Endothelial cell of umbilical vein (primary cell): ENCODE measurements at regions not wholly inside any gene's neighbourhood (a gene's known extent, or its start where the extent isn't known, plus 50 kb on each side); places are given as distances from the start of the nearest gene placed in this dataset.

Experiments
- BruUV-seq: library from RNA; stranded (reverse); fragments of 400-500 nt; replicated peaks from 2 replicates; lab custom pipeline; 2021; lab: Mats Ljungman, UMichigan
- CTCF ChIA-PET: fragments of 300-600, 350-600 bp; sonication (Branson Sonifier 250); formaldehyde crosslinking; loops from one replicate; lab custom pipeline; 2021; ENCODE audit warnings: antibody characterized with exemption, inconsistent platforms; lab: Charles Lee
- POLR2A ChIA-PET: fragments of 300-600, 350-600 bp; sonication (Branson Sonifier 250); formaldehyde crosslinking; loops from one replicate; lab custom pipeline; 2021; ENCODE audit warnings: antibody characterized with exemption, inconsistent platforms; lab: Charles Lee
- DNase-seq: peaks from one replicate; pipeline ENCODE4 v3.0.0-alpha.2; 2011; ENCODE audit warnings: low read depth, low spot score
- FAIRE-seq: peaks from 2 replicates; lab custom pipeline; 2011; peaks lifted over from hg19 to GRCh38; lab: Jason Lieb, UNC
- H2AFZ ChIP-seq: 2 replicates; pipeline ENCODE4 v1.6.0; 2012; ENCODE audit warnings: low read depth, low read length, control low read depth, inconsistent platforms
- H3K27ac ChIP-seq: 2 replicates; pipeline ENCODE4 v1.5.1; 2011; ENCODE audit warnings: low read depth, mild to moderate bottlenecking, control low read depth, low read length, moderate library complexity; ENCODE audit not compliant: insufficient read depth
- H3K27me3 ChIP-seq, 2 experiments: 2 replicates each; pipeline versions ENCODE4 v1.6.0 to v1.6.1; 2011; ENCODE audit warnings: low read length in 2 of 2, mixed read lengths in 1 of 2; ENCODE audit not compliant: control insufficient read depth in 2 of 2, insufficient read depth in 2 of 2
- H3K36me3 ChIP-seq, 2 experiments: 2 replicates in 1 of 2; 3 replicates in 1 of 2; pipeline ENCODE4 v1.5.1; 2011; ENCODE audit warnings: low read length in 2 of 2, mild to moderate bottlenecking in 1 of 2, moderate library complexity in 1 of 2; ENCODE audit not compliant: control insufficient read depth in 2 of 2, insufficient read depth in 2 of 2; ENCODE audit errors: extremely low read depth in 1 of 2
- H3K4me1 ChIP-seq: 3 replicates; pipeline ENCODE4 v1.5.1; 2011; ENCODE audit warnings: mild to moderate bottlenecking, low read length; ENCODE audit not compliant: control insufficient read depth, insufficient read depth; ENCODE audit errors: extremely low read depth
- H3K4me2 ChIP-seq: 2 replicates; pipeline ENCODE4 v1.6.1; 2011; ENCODE audit warnings: low read length, control low read depth, mixed read lengths; ENCODE audit not compliant: insufficient read depth
- H3K4me3 ChIP-seq, 3 experiments: fragments of 200-600 bp in 1 of 3; sonication (generic), shearing (Covaris generic) in 1 of 3; replicated peaks in 1 of 3; 2 replicates each; pipeline ENCODE4 v1.5.1; 2011 to 2016; ENCODE audit warnings: control low read depth in 3 of 3, low read length in 3 of 3, mild to moderate bottlenecking in 2 of 3, inconsistent platforms in 1 of 3, low read depth in 1 of 3, moderate library complexity in 1 of 3; ENCODE audit not compliant: insufficient read depth in 1 of 3
- H3K79me2 ChIP-seq: 2 replicates; pipeline ENCODE4 v1.6.0; 2012; ENCODE audit warnings: low read length, inconsistent platforms; ENCODE audit not compliant: control insufficient read depth, insufficient read depth
- H3K9ac ChIP-seq: replicated peaks from 2 replicates; pipeline ENCODE3; 2011; ENCODE audit warnings: low read length, control low read depth; ENCODE audit not compliant: insufficient read depth; ENCODE audit errors: extremely low read depth
- H3K9me1 ChIP-seq: replicated peaks from 3 replicates; pipeline ENCODE4 v1.6.0; 2011; ENCODE audit warnings: mild to moderate bottlenecking, low read length; ENCODE audit not compliant: control insufficient read depth, insufficient read depth; ENCODE audit errors: extremely low read depth
- H3K9me3 ChIP-seq: replicated peaks from 2 replicates; pipeline ENCODE4 v1.5.1; 2012; ENCODE audit warnings: low read length, inconsistent platforms; ENCODE audit not compliant: control insufficient read depth, insufficient read depth
- H4K20me1 ChIP-seq: replicated peaks from 2 replicates; pipeline ENCODE3; 2011; ENCODE audit warnings: mild to moderate bottlenecking, low read length; ENCODE audit not compliant: control insufficient read depth, insufficient read depth; ENCODE audit errors: extremely low read depth
- EZH2 ChIP-seq: IDR thresholded peaks from 2 replicates; pipeline ENCODE4 v1.6.1; 2012; ENCODE audit warnings: borderline replicate concordance, low read depth, mild to moderate bottlenecking, moderate library complexity, low read length, inconsistent platforms; ENCODE audit not compliant: severe bottlenecking
- FOS ChIP-seq: IDR thresholded peaks from 2 replicates; pipeline ENCODE4 v1.6.1; 2011; ENCODE audit warnings: mild to moderate bottlenecking, low read length, moderate library complexity, borderline replicate concordance; ENCODE audit not compliant: insufficient read depth
- GATA2 ChIP-seq: IDR thresholded peaks from 2 replicates; pipeline ENCODE4 v1.7.0; 2011; ENCODE audit warnings: low read depth, mild to moderate bottlenecking, moderate library complexity, mixed read lengths, low read length; ENCODE audit not compliant: insufficient read length, insufficient read depth
- JUN ChIP-seq: IDR thresholded peaks from 2 replicates; pipeline ENCODE4 v1.6.1; 2011; ENCODE audit warnings: borderline replicate concordance, low read depth; ENCODE audit not compliant: insufficient read length, insufficient read depth
- MYC ChIP-seq: IDR thresholded peaks from one replicate; pipeline ENCODE4 v1.6.1; 2011; ENCODE audit warnings: mild to moderate bottlenecking, low read depth, low read length
- POLR2A ChIP-seq: IDR thresholded peaks from 2 replicates; pipeline ENCODE4 v1.6.1; 2012; ENCODE audit warnings: low read depth, mild to moderate bottlenecking, control low read depth, low read length
- POLR2AphosphoS5 ChIP-seq: IDR thresholded peaks from 2 replicates; pipeline ENCODE4 v1.6.1; 2012; ENCODE audit warnings: low read depth, mild to moderate bottlenecking, control low read depth, low read length, moderate library complexity; ENCODE audit not compliant: insufficient read depth
- dilution Hi-C: fragments of 300-500 bp; cut with MboI; formaldehyde crosslinking; loops from one replicate; pipeline ENCODE4 v1.15.0; 2019; ENCODE audit warnings: low sequenced_read_pairs; ENCODE audit not compliant: extremely low pct_ligation_motif_present
- intact Hi-C: fragments of 100-400 bp; cut with micrococcal nuclease; formaldehyde crosslinking; loops from one replicate; pipeline ENCODE4 v1.10.0; 2022
- TF ChIP-seq, protein P1 (sequence below): IDR thresholded peaks from 2 replicates; pipeline ENCODE4 v1.6.1; 2011; ENCODE audit not compliant: insufficient read depth, insufficient read length
- TF ChIP-seq, protein P2 (sequence below), 2 donors: IDR thresholded peaks; 1 replicate in 1 of 2; 2 replicates in 1 of 2; pipeline ENCODE4 v1.5.1; 2011; ENCODE audit warnings: low read length in 2 of 2, mild to moderate bottlenecking in 2 of 2, moderate library complexity in 2 of 2, control low read depth in 1 of 2, inconsistent platforms in 1 of 2, low read depth in 1 of 2; ENCODE audit not compliant: insufficient read depth in 1 of 2; ENCODE audit errors: extremely low read depth in 1 of 2

DNA sequence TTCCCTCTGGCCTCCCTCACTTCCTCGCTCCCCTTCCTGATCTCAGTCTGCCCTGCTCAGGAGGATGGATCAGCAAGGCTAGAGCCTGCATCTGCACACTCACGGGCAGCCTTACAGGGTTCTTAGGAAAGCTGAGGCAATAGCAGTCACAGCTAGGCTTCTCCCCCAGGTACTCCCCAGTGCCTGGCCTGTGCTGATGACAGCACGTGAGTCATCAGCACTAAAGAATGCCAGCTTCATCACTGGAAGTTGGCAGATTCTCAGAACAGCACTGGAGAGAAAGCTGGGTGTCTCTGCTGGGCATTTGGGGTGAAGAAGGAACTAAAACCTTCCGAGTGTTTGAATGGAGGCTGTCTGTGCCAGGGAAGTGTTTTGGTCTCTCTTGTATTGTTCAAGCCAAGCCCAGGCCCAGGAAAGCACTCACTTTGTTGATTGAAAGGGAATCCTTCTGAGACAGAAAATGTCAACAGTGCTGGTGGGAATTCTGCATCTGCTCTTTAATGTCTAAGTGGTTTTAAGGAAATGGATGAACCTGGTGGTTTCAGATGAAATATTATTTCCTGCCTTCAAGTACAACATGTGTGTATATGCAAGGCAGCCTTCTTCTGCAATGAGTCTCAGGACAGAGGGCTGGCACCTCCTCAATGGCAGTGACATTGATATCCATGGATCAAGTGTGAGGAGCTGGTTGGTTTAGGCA is 73.0 kb upstream of the SCOC start:
- Histone ChIP-seq H3K9ac (no peak overlapping the region), H3K4me3 (no peak overlapping the region), H3K79me2 (no peaks in the 10 kb centered on the region), H3K36me3 (no peaks in the 10 kb centered on the region), H3K9me3 (no peaks in the 10 kb centered on the region), H3K4me1 (peaks cover 10% of the 10 kb centered on the region), H3K27me3 (peaks cover 10 to 19% of the 10 kb centered on the region in 2 experiments), H3K27ac (no peak overlapping the region), H4K20me1 (no peaks in the 10 kb centered on the region), H3K9me1 (no peaks in the 10 kb centered on the region), H3K4me2 (no peak overlapping the region), H2AFZ (no peak overlapping the region)
- ChIA-PET CTCF (interaction anchor here (0.8 to 2.8 kb wide), 4 partner anchors 24 to 60 kb away, joined by 3 to 12 read pairs (median 4); no protein-coding TSS in a partner anchor), POLR2A (no interaction called here)
- intact Hi-C loops (no loop called here), dilution Hi-C loops (no loop called here)
- no TSS peak for BruUV-seq
- TF ChIP-seq FOS (peak; percentile 62), GATA2 (no peak), JUN (peak; percentile 46)
- DNase-seq: peak; percentile 29
- FAIRE-seq: peak; percentile 52

DNA sequence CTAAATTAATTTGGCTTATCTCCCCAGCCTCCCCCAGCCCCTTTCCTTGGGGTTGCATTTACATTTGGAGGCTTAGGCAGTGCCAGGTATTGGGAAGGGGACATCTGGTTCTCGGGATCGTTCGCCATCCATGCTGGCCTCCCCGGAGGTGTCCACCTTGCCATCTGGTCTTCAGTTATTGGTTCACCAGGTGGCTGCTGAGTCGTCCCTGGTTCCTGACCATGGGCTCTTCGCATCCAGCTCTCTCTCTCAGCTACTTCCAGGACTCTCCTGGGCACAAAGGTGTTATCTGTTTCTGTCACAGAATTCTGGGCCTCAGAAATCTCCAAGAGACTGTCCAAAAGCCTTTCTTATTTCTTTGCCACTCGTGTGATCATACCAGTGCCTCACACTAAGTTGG is 75.4 kb upstream of the SCOC start:
- Histone ChIP-seq H3K27me3 (no peaks in the 10 kb centered on the region), H3K27ac (no peak overlapping the region), H3K36me3 (no peaks in the 10 kb centered on the region), H3K4me1 (peaks cover 10% of the 10 kb centered on the region), H3K9me3 (no peaks in the 10 kb centered on the region), H3K4me3 (no peak overlapping the region), H3K9ac (no peak overlapping the region), H4K20me1 (no peaks in the 10 kb centered on the region), H3K9me1 (no peaks in the 10 kb centered on the region), H3K4me2 (no peak overlapping the region), H3K79me2 (no peaks in the 10 kb centered on the region), H2AFZ (no peak overlapping the region)
- DNase-seq (no peak), FAIRE-seq (no peak)
- dilution Hi-C loops: no loop called here
- intact Hi-C loops: no loop called here
- POLR2A ChIA-PET: no interaction called here
- no peak for TF ChIP-seq FOS
- no peak for TF ChIP-seq EZH2
- TF ChIP-seq, protein P1, sequence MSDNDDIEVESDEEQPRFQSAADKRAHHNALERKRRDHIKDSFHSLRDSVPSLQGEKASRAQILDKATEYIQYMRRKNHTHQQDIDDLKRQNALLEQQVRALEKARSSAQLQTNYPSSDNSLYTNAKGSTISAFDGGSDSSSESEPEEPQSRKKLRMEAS: no peak
- TF ChIP-seq MYC: no peak
- TF ChIP-seq GATA2: no peak
- TF ChIP-seq JUN: no peak
- no peak for TF ChIP-seq POLR2AphosphoS5
- no peak for TF ChIP-seq POLR2A
- TF ChIP-seq, protein P2, sequence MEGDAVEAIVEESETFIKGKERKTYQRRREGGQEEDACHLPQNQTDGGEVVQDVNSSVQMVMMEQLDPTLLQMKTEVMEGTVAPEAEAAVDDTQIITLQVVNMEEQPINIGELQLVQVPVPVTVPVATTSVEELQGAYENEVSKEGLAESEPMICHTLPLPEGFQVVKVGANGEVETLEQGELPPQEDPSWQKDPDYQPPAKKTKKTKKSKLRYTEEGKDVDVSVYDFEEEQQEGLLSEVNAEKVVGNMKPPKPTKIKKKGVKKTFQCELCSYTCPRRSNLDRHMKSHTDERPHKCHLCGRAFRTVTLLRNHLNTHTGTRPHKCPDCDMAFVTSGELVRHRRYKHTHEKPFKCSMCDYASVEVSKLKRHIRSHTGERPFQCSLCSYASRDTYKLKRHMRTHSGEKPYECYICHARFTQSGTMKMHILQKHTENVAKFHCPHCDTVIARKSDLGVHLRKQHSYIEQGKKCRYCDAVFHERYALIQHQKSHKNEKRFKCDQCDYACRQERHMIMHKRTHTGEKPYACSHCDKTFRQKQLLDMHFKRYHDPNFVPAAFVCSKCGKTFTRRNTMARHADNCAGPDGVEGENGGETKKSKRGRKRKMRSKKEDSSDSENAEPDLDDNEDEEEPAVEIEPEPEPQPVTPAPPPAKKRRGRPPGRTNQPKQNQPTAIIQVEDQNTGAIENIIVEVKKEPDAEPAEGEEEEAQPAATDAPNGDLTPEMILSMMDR (IDR thresholded peaks at IDR 0.05; ENCODE audit: extremely low read depth in 1 of 2, insufficient read depth in 1 of 2, low read depth in 1 of 2, low read length in 2 of 2): no peak
- CTCF ChIA-PET: interaction anchor here (1.8 kb wide), 1 partner anchor 10 kb away, joined by 3 read pairs; no protein-coding TSS in a partner anchor
- BruUV-seq: no TSS peak
